ENCODE measurements at regions not wholly inside any gene's neighbourhood (a gene's known extent, or its start where the extent isn't known, plus 50 kb on each side); places are given as distances from the start of the nearest gene placed in this dataset.

- DNase-seq (ENCODE audit: low spot score) (no peak), ATAC-seq (no peak)
- TF ChIP-seq USF1 (CRISPR knock-in tag; IDR thresholded peaks at IDR 0.05) (no peak), ZNF138 (CRISPR knock-in tag; conservative IDR thresholded peaks at IDR 0.05) (no peak), GABPB1 (CRISPR knock-in tag; IDR thresholded peaks at IDR 0.05) (no peak)
- Mint-ChIP-seq H3K4me3 (no peak overlapping the region), H3K27me3 (ENCODE audit: low read depth) (peaks cover 39% of the 10 kb centered on the region), H3K4me1 (peaks cover 6% of the 10 kb centered on the region; the same call in 1 of the 2 replicates), H3K27ac (no peak overlapping the region), H3K9me3 (peaks cover 34% of the 10 kb centered on the region), H3K36me3 (peaks cover 13% of the 10 kb centered on the region)
- POLR2A ChIA-PET: no interaction called here
- CTCF ChIA-PET: no interaction called here
Observed at GRCh38 chr14:88955455-88955854, 131.0 kb downstream of the TTC8 start.

GRCh38 chr14:88960496-88960895, 136.0 kb downstream of the TTC8 start:
- no peak overlapping the region for H3K4me3 Mint-ChIP-seq
- ChIA-PET CTCF (no interaction called here), POLR2A (no interaction called here)
- no peak overlapping the region for H3K27ac Mint-ChIP-seq
- no peak for DNase-seq (ENCODE audit: low spot score)
- no peaks in the 10 kb centered on the region for H3K9me3 Mint-ChIP-seq
- ATAC-seq: no peak
- peaks cover 2% of the 10 kb centered on the region; the same call in 1 of the 2 replicates for H3K4me1 Mint-ChIP-seq
- H3K36me3 Mint-ChIP-seq: no peaks in the 10 kb centered on the region
- peaks cover 37% of the 10 kb centered on the region for H3K27me3 Mint-ChIP-seq (ENCODE audit: low read depth)
- TF ChIP-seq NFE2L1 (CRISPR knock-in tag; IDR thresholded peaks at IDR 0.05) (no peak), ELF4 (CRISPR knock-in tag; IDR thresholded peaks at IDR 0.05; ENCODE audit: low read depth) (no peak), MLX (CRISPR knock-in tag; IDR thresholded peaks at IDR 0.05) (no peak), TP53 (CRISPR knock-in tag; IDR thresholded peaks at IDR 0.05) (no peak), SP1 (CRISPR knock-in tag; conservative IDR thresholded peaks at IDR 0.05) (no peak), JUN (CRISPR knock-in tag; IDR thresholded peaks at IDR 0.05) (no peak), STAT6 (CRISPR knock-in tag; conservative IDR thresholded peaks at IDR 0.05; ENCODE audit: low read depth) (no peak), GRHL2 (CRISPR knock-in tag; IDR thresholded peaks at IDR 0.05; ENCODE audit: insufficient replicate concordance, severe bottlenecking) (no peak), KAT7 (CRISPR knock-in tag; IDR thresholded peaks at IDR 0.05; ENCODE audit: borderline replicate concordance) (no peak), ARID4B (CRISPR knock-in tag; IDR thresholded peaks at IDR 0.05; ENCODE audit: borderline replicate concordance) (no peak), PRRX2 (CRISPR knock-in tag; IDR thresholded peaks at IDR 0.05) (no peak), ZSCAN18 (CRISPR knock-in tag; IDR thresholded peaks at IDR 0.05) (no peak), ZBTB43 (CRISPR knock-in tag; IDR thresholded peaks at IDR 0.05) (no peak), SOX15 (CRISPR knock-in tag; IDR thresholded peaks at IDR 0.05) (no peak), SMAD4 (CRISPR knock-in tag; IDR thresholded peaks at IDR 0.05) (no peak), PREB (CRISPR knock-in tag; IDR thresholded peaks at IDR 0.05; ENCODE audit: borderline replicate concordance) (no peak), USF1 (CRISPR knock-in tag; IDR thresholded peaks at IDR 0.05) (no peak)
